Cerebellar nuclear complex (tissue), 1 donor: ENCODE measurements at regions not wholly inside any gene's neighbourhood (a gene's known extent, or its start where the extent isn't known, plus 50 kb on each side); places are given as distances from the start of the nearest gene placed in this dataset.
"Not testable (repeated sequence)": the region's sequence is repeated elsewhere in the genome, so short reads cannot be mapped to it uniquely, and the experiment has no call there.

Source experiments
- DNase-seq, 2 experiments: peaks; one replicate each; lab custom pipeline; 2025; lab: John Stamatoyannopoulos, UW

GRCh38 chr2:234898534-234899053 is 53.2 kb upstream of the SH3BP4 start:
- DNase-seq, result no peak

GRCh38 chr2:234888442-234888841 is 63.4 kb upstream of the SH3BP4 start:
- not testable (repeated sequence) for DNase-seq

- DNase-seq, result no peak
Observed at GRCh38 chr2:234887195-234887594, 64.6 kb upstream of the SH3BP4 start.

- DNase-seq, result no peak
Observed at GRCh38 chr2:234885886-234886285, 65.9 kb upstream of the SH3BP4 start.

- DNase-seq, result no peak
Observed at GRCh38 chr2:234885118-234885517, 66.7 kb upstream of the SH3BP4 start.

- no peak for DNase-seq
Observed at GRCh38 chr2:234884591-234884990, 67.2 kb upstream of the SH3BP4 start.

- DNase-seq, result no peak
Observed at GRCh38 chr2:234881413-234882241, 70.2 kb upstream of the SH3BP4 start.

- DNase-seq, result no peak
Observed at GRCh38 chr2:234880551-234881211, 71.1 kb upstream of the SH3BP4 start.

GRCh38 chr2:234879671-234880455 is 72.0 kb upstream of the SH3BP4 start:
- DNase-seq, result no peak

- DNase-seq, result not testable (repeated sequence)
Observed at GRCh38 chr2:234876621-234877020, 75.2 kb upstream of the SH3BP4 start.

GRCh38 chr2:234874347-234875046 is 77.3 kb upstream of the SH3BP4 start:
- no peak for DNase-seq

GRCh38 chr2:234873828-234874173 is 78.0 kb upstream of the SH3BP4 start:
- DNase-seq, result no peak

- DNase-seq, result no peak
Observed at GRCh38 chr2:234873103-234873827, 78.6 kb upstream of the SH3BP4 start.

GRCh38 chr2:234869969-234870368 is 81.8 kb upstream of the SH3BP4 start:
- DNase-seq, result no peak

GRCh38 chr2:234869164-234869563 is 82.7 kb upstream of the SH3BP4 start:
- no peak for DNase-seq

- no peak for DNase-seq
Observed at GRCh38 chr2:234867882-234868285, 83.9 kb upstream of the SH3BP4 start.

- no peak for DNase-seq
Observed at GRCh38 chr2:234865586-234865985, 86.2 kb upstream of the SH3BP4 start.

- DNase-seq, result no peak
Observed at GRCh38 chr2:234865040-234865439, 86.8 kb upstream of the SH3BP4 start.

GRCh38 chr2:234864506-234864905 is 87.3 kb upstream of the SH3BP4 start:
- DNase-seq, result no peak

GRCh38 chr2:234863043-234863934 is 88.5 kb upstream of the SH3BP4 start:
- no peak for DNase-seq
